ENCODE measurements at regions not wholly inside any gene's neighbourhood (a gene's known extent, or its start where the extent isn't known, plus 50 kb on each side); places are given as distances from the start of the nearest gene placed in this dataset.

- no peak for TF ChIP-seq CTCF (conservative IDR thresholded peaks at IDR 0.05)
- H3K27ac ChIP-seq = no peak overlapping the region
Observed at GRCh38 chr7:41489885-41490284, 213.0 kb downstream of the INHBA start.

GRCh38 chr7:41487229-41487940, 215.5 kb downstream of the INHBA start:
- TF ChIP-seq CTCF (conservative IDR thresholded peaks at IDR 0.05) = no peak
- H3K27ac ChIP-seq = no peak overlapping the region

GRCh38 chr7:41481353-41481752, 221.5 kb downstream of the INHBA start:
- no peak for TF ChIP-seq CTCF (conservative IDR thresholded peaks at IDR 0.05)
- H3K27ac ChIP-seq = no peak overlapping the region

- H3K27ac ChIP-seq = no peak overlapping the region
- TF ChIP-seq CTCF (conservative IDR thresholded peaks at IDR 0.05) = no peak
Observed at GRCh38 chr7:41478187-41478586, 224.7 kb downstream of the INHBA start.

- TF ChIP-seq CTCF (conservative IDR thresholded peaks at IDR 0.05) = 0 out of 2 replicates have a peak, but pooled peaks have one; percentile 3
- no peak overlapping the region for H3K27ac ChIP-seq
Observed at GRCh38 chr7:41476460-41476803, 226.5 kb downstream of the INHBA start.

- H3K27ac ChIP-seq = no peak overlapping the region
- 0 out of 2 replicates have a peak, but pooled peaks have one; percentile 14 for TF ChIP-seq CTCF (conservative IDR thresholded peaks at IDR 0.05)
Observed at GRCh38 chr7:41475801-41476459, 227.0 kb downstream of the INHBA start.

- H3K27ac ChIP-seq = no peak overlapping the region
- no peak for TF ChIP-seq CTCF (conservative IDR thresholded peaks at IDR 0.05)
Observed at GRCh38 chr7:41472427-41473125, 230.3 kb downstream of the INHBA start.
